ENCODE measurements at regions not wholly inside any gene's neighbourhood (a gene's known extent, or its start where the extent isn't known, plus 50 kb on each side); places are given as distances from the start of the nearest gene placed in this dataset.

- Histone ChIP-seq H3K27me3 (ENCODE audit: insufficient read depth, insufficient read length) (no peaks in the 10 kb centered on the region), H3K9ac (ENCODE audit: insufficient read length, low read depth) (no peak overlapping the region), H3K9me3 (ENCODE audit: insufficient read depth, low read length) (no peaks in the 10 kb centered on the region), H3K4me3 (ENCODE audit: insufficient read length, low read depth) (no peak overlapping the region), H3K4me1 (ENCODE audit: insufficient read depth, insufficient read length) (no peaks in the 10 kb centered on the region), H3K36me3 (ENCODE audit: insufficient read depth, insufficient read length, low read length) (no peaks in the 10 kb centered on the region)
- no peak for TF ChIP-seq SUZ12 (IDR thresholded peaks at IDR 0.05; ENCODE audit: extremely low read depth, insufficient read depth, insufficient read length)
- no peak for TF ChIP-seq ZNF274 (IDR thresholded peaks at IDR 0.05; ENCODE audit: low read depth, low read length)
- TF ChIP-seq YY1 (IDR thresholded peaks at IDR 0.05; ENCODE audit: insufficient read depth, insufficient read length) = no peak
- DNase-seq (ENCODE audit: low read depth, low spot score) = no peak
Measured at GRCh38 chr3:153315781-153316180, 153.8 kb downstream of the RAP2B start.

- H3K36me3 ChIP-seq (ENCODE audit: insufficient read depth, insufficient read length, low read length) = no peaks in the 10 kb centered on the region
- H3K4me1 ChIP-seq (ENCODE audit: insufficient read depth, insufficient read length) = no peaks in the 10 kb centered on the region
- H3K9me3 ChIP-seq (ENCODE audit: insufficient read depth, low read length) = no peaks in the 10 kb centered on the region
- DNase-seq (ENCODE audit: low read depth, low spot score) = no peak
- H3K27me3 ChIP-seq (ENCODE audit: insufficient read depth, insufficient read length) = no peaks in the 10 kb centered on the region
- no peak overlapping the region for H3K9ac ChIP-seq (ENCODE audit: insufficient read length, low read depth)
- no peak overlapping the region for H3K4me3 ChIP-seq (ENCODE audit: insufficient read length, low read depth)
- TF ChIP-seq SUZ12 (IDR thresholded peaks at IDR 0.05; ENCODE audit: extremely low read depth, insufficient read depth, insufficient read length) (no peak), YY1 (IDR thresholded peaks at IDR 0.05; ENCODE audit: insufficient read depth, insufficient read length) (no peak), ZNF274 (IDR thresholded peaks at IDR 0.05; ENCODE audit: low read depth, low read length) (no peak)
Measured at GRCh38 chr3:153319705-153320554, 157.9 kb downstream of the RAP2B start.

GRCh38 chr3:153320585-153321128 is 158.6 kb downstream of the RAP2B start:
- Histone ChIP-seq H3K4me1 (ENCODE audit: insufficient read depth, insufficient read length) (no peaks in the 10 kb centered on the region), H3K9ac (ENCODE audit: insufficient read length, low read depth) (no peak overlapping the region), H3K4me3 (ENCODE audit: insufficient read length, low read depth) (no peak overlapping the region), H3K9me3 (ENCODE audit: insufficient read depth, low read length) (no peaks in the 10 kb centered on the region), H3K27me3 (ENCODE audit: insufficient read depth, insufficient read length) (no peaks in the 10 kb centered on the region), H3K36me3 (ENCODE audit: insufficient read depth, insufficient read length, low read length) (no peaks in the 10 kb centered on the region)
- no peak for TF ChIP-seq ZNF274 (IDR thresholded peaks at IDR 0.05; ENCODE audit: low read depth, low read length)
- no peak for TF ChIP-seq SUZ12 (IDR thresholded peaks at IDR 0.05; ENCODE audit: extremely low read depth, insufficient read depth, insufficient read length)
- no peak for TF ChIP-seq YY1 (IDR thresholded peaks at IDR 0.05; ENCODE audit: insufficient read depth, insufficient read length)
- DNase-seq (ENCODE audit: low read depth, low spot score) = no peak

- no peak for TF ChIP-seq YY1 (IDR thresholded peaks at IDR 0.05; ENCODE audit: insufficient read depth, insufficient read length)
- TF ChIP-seq SUZ12 (IDR thresholded peaks at IDR 0.05; ENCODE audit: extremely low read depth, insufficient read depth, insufficient read length) = no peak
- TF ChIP-seq ZNF274 (IDR thresholded peaks at IDR 0.05; ENCODE audit: low read depth, low read length) = no peak
- Histone ChIP-seq H3K27me3 (ENCODE audit: insufficient read depth, insufficient read length) (no peaks in the 10 kb centered on the region), H3K9ac (ENCODE audit: insufficient read length, low read depth) (no peak overlapping the region), H3K9me3 (ENCODE audit: insufficient read depth, low read length) (no peaks in the 10 kb centered on the region), H3K36me3 (ENCODE audit: insufficient read depth, insufficient read length, low read length) (no peaks in the 10 kb centered on the region), H3K4me3 (ENCODE audit: insufficient read length, low read depth) (no peak overlapping the region), H3K4me1 (ENCODE audit: insufficient read depth, insufficient read length) (no peaks in the 10 kb centered on the region)
- DNase-seq (ENCODE audit: low read depth, low spot score) = no peak
Measured at GRCh38 chr3:153328690-153329089, 166.7 kb downstream of the RAP2B start.

GRCh38 chr3:153330901-153331300 is 168.9 kb downstream of the RAP2B start:
- no peaks in the 10 kb centered on the region for H3K4me1 ChIP-seq (ENCODE audit: insufficient read depth, insufficient read length)
- TF ChIP-seq YY1 (IDR thresholded peaks at IDR 0.05; ENCODE audit: insufficient read depth, insufficient read length) (no peak), ZNF274 (IDR thresholded peaks at IDR 0.05; ENCODE audit: low read depth, low read length) (no peak), SUZ12 (IDR thresholded peaks at IDR 0.05; ENCODE audit: extremely low read depth, insufficient read depth, insufficient read length) (no peak)
- no peak for DNase-seq (ENCODE audit: low read depth, low spot score)
- H3K9ac ChIP-seq (ENCODE audit: insufficient read length, low read depth) = no peak overlapping the region
- no peaks in the 10 kb centered on the region for H3K27me3 ChIP-seq (ENCODE audit: insufficient read depth, insufficient read length)
- H3K4me3 ChIP-seq (ENCODE audit: insufficient read length, low read depth) = no peak overlapping the region
- no peaks in the 10 kb centered on the region for H3K36me3 ChIP-seq (ENCODE audit: insufficient read depth, insufficient read length, low read length)
- H3K9me3 ChIP-seq (ENCODE audit: insufficient read depth, low read length) = no peaks in the 10 kb centered on the region

- H3K4me1 ChIP-seq (ENCODE audit: insufficient read depth, insufficient read length) = no peaks in the 10 kb centered on the region
- H3K9me3 ChIP-seq (ENCODE audit: insufficient read depth, low read length) = no peaks in the 10 kb centered on the region
- H3K9ac ChIP-seq (ENCODE audit: insufficient read length, low read depth) = no peak overlapping the region
- no peak for DNase-seq (ENCODE audit: low read depth, low spot score)
- no peaks in the 10 kb centered on the region for H3K27me3 ChIP-seq (ENCODE audit: insufficient read depth, insufficient read length)
- H3K4me3 ChIP-seq (ENCODE audit: insufficient read length, low read depth) = no peak overlapping the region
- no peaks in the 10 kb centered on the region for H3K36me3 ChIP-seq (ENCODE audit: insufficient read depth, insufficient read length, low read length)
- TF ChIP-seq ZNF274 (IDR thresholded peaks at IDR 0.05; ENCODE audit: low read depth, low read length) = no peak
- no peak for TF ChIP-seq SUZ12 (IDR thresholded peaks at IDR 0.05; ENCODE audit: extremely low read depth, insufficient read depth, insufficient read length)
- TF ChIP-seq YY1 (IDR thresholded peaks at IDR 0.05; ENCODE audit: insufficient read depth, insufficient read length) = no peak
Measured at GRCh38 chr3:153331676-153332075, 169.7 kb downstream of the RAP2B start.

GRCh38 chr3:153334558-153334957 is 172.5 kb downstream of the RAP2B start:
- Histone ChIP-seq H3K9ac (ENCODE audit: insufficient read length, low read depth) (no peak overlapping the region), H3K4me1 (ENCODE audit: insufficient read depth, insufficient read length) (no peaks in the 10 kb centered on the region), H3K27me3 (ENCODE audit: insufficient read depth, insufficient read length) (no peaks in the 10 kb centered on the region), H3K36me3 (ENCODE audit: insufficient read depth, insufficient read length, low read length) (no peaks in the 10 kb centered on the region), H3K4me3 (ENCODE audit: insufficient read length, low read depth) (no peak overlapping the region), H3K9me3 (ENCODE audit: insufficient read depth, low read length) (no peaks in the 10 kb centered on the region)
- TF ChIP-seq YY1 (IDR thresholded peaks at IDR 0.05; ENCODE audit: insufficient read depth, insufficient read length) (no peak), SUZ12 (IDR thresholded peaks at IDR 0.05; ENCODE audit: extremely low read depth, insufficient read depth, insufficient read length) (no peak), ZNF274 (IDR thresholded peaks at IDR 0.05; ENCODE audit: low read depth, low read length) (no peak)
- DNase-seq (ENCODE audit: low read depth, low spot score) = no peak

Measured in NT2/D1 (cell line).